ENCODE measurements at regions not wholly inside any gene's neighbourhood (a gene's known extent, or its start where the extent isn't known, plus 50 kb on each side); places are given as distances from the start of the nearest gene placed in this dataset.

DNA sequence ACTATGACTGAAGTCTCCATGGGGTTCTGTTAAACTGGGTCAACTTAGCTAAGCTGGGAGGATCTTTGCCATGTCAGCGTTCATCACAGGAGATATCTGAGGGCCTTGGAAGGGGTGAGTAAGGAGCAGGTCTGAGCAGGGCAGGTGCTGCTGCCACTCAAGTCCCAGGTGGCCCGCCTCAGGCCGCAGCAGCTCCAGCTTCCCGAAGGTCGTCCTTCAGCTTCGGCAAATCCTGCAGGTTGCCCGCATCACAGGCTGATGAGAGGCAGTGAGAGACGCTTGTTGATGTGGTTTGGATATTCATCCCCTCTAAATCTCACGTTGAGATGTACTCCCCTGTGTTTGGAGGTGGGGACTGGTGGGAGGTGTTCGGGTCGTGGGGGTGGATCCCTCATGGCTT is 166.6 kb downstream of the VAPA start:
- TF ChIP-seq, protein P1, sequence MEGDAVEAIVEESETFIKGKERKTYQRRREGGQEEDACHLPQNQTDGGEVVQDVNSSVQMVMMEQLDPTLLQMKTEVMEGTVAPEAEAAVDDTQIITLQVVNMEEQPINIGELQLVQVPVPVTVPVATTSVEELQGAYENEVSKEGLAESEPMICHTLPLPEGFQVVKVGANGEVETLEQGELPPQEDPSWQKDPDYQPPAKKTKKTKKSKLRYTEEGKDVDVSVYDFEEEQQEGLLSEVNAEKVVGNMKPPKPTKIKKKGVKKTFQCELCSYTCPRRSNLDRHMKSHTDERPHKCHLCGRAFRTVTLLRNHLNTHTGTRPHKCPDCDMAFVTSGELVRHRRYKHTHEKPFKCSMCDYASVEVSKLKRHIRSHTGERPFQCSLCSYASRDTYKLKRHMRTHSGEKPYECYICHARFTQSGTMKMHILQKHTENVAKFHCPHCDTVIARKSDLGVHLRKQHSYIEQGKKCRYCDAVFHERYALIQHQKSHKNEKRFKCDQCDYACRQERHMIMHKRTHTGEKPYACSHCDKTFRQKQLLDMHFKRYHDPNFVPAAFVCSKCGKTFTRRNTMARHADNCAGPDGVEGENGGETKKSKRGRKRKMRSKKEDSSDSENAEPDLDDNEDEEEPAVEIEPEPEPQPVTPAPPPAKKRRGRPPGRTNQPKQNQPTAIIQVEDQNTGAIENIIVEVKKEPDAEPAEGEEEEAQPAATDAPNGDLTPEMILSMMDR (conservative IDR thresholded peaks at IDR 0.05; ENCODE audit: low read depth, low read length): no peak
- TF ChIP-seq MXI1 (IDR thresholded peaks at IDR 0.05; ENCODE audit: borderline replicate concordance, low read depth, low read length) (no peak), RFX5 (IDR thresholded peaks at IDR 0.05; ENCODE audit: low read depth, low read length) (no peak), POLR2A (IDR thresholded peaks at IDR 0.05; ENCODE audit: low read depth, low read length) (no peak)

All from IMR-90 (cell line).